SK-N-SH treated with all-trans-retinoic acid at 6 μM for 48 hours (cell line): ENCODE measurements at regions not wholly inside any gene's neighbourhood (a gene's known extent, or its start where the extent isn't known, plus 50 kb on each side); places are given as distances from the start of the nearest gene placed in this dataset.

Experiments used
- ARNTL ChIP-seq: fragments of 450-650 bp; formaldehyde crosslinking; IDR thresholded peaks from 2 replicates; pipeline ENCODE4 v1.5.0; 2020; ENCODE audit warnings: low read depth, mild to moderate bottlenecking, moderate library complexity, borderline replicate concordance
- ESRRG ChIP-seq: fragments of 250-450 bp; sonication (Bioruptor Pico); IDR thresholded peaks from 2 replicates; pipeline ENCODE4 v1.6.1; 2021; ENCODE audit warnings: mild to moderate bottlenecking
- ISL1 ChIP-seq: fragments of 250-450 bp; sonication (Bioruptor Pico); IDR thresholded peaks from 2 replicates; pipeline ENCODE4 v2.1.2; 2022; ENCODE audit warnings: mild to moderate bottlenecking, moderate library complexity
- OSR1 ChIP-seq: fragments of 250-450 bp; sonication (Bioruptor Pico); IDR thresholded peaks from 2 replicates; pipeline ENCODE4 v1.8.0; 2022; ENCODE audit warnings: moderate library complexity, mild to moderate bottlenecking, inconsistent platforms
- PPARA ChIP-seq: fragments of 250-450 bp; sonication (Bioruptor Pico); IDR thresholded peaks from 2 replicates; pipeline ENCODE4 v1.5.0; 2020; ENCODE audit warnings: mild to moderate bottlenecking, borderline replicate concordance
- RARB ChIP-seq: fragments of 250-450 bp; sonication (Bioruptor Pico); IDR thresholded peaks from 2 replicates; pipeline ENCODE4 v1.8.0; 2021; ENCODE audit warnings: mild to moderate bottlenecking, moderate library complexity
- SNAI2 ChIP-seq: fragments of 250-450 bp; sonication (Bioruptor Pico); IDR thresholded peaks from 2 replicates; pipeline ENCODE4 v1.5.0; 2020; ENCODE audit warnings: mild to moderate bottlenecking, moderate library complexity
- TCF4 ChIP-seq: fragments of 250-450 bp; sonication (Bioruptor Pico); IDR thresholded peaks from 2 replicates; pipeline ENCODE4 v1.8.0; 2021; ENCODE audit warnings: mild to moderate bottlenecking, moderate library complexity, borderline replicate concordance
- ZC3H10 ChIP-seq: fragments of 250-450 bp; sonication (Bioruptor Pico); IDR thresholded peaks from 2 replicates; pipeline ENCODE4 v1.5.1; 2021; ENCODE audit warnings: mild to moderate bottlenecking, moderate library complexity
- ZFP3 ChIP-seq: fragments of 250-450 bp; sonication (Bioruptor Pico); IDR thresholded peaks from 2 replicates; pipeline ENCODE4 v1.5.0; 2020; ENCODE audit warnings: mild to moderate bottlenecking, moderate library complexity
- ZNF8 ChIP-seq: fragments of 450-650 bp; formaldehyde crosslinking; IDR thresholded peaks from 2 replicates; pipeline ENCODE4 v1.5.0; 2020; ENCODE audit warnings: mild to moderate bottlenecking, moderate library complexity
- TF ChIP-seq, protein P1 (sequence below): fragments of 250-450 bp; sonication (Bioruptor Pico); IDR thresholded peaks from 2 replicates; pipeline ENCODE4 v1.5.1; 2021; ENCODE audit warnings: mild to moderate bottlenecking, moderate library complexity
- TF ChIP-seq, protein P2 (sequence below): fragments of 250-450 bp; sonication (Bioruptor Pico); IDR thresholded peaks from 2 replicates; pipeline ENCODE4 v1.8.0; 2020; ENCODE audit warnings: mild to moderate bottlenecking, moderate library complexity, borderline replicate concordance

- no peak for TF ChIP-seq SNAI2
- TF ChIP-seq ZNF8 (CRISPR knock-in tag) = no peak
- TF ChIP-seq RARB = no peak
- no peak for TF ChIP-seq PPARA (CRISPR knock-in tag)
- TF ChIP-seq OSR1 (CRISPR knock-in tag) = no peak
- no peak for TF ChIP-seq ZC3H10 (CRISPR knock-in tag)
- TF ChIP-seq, protein P1, sequence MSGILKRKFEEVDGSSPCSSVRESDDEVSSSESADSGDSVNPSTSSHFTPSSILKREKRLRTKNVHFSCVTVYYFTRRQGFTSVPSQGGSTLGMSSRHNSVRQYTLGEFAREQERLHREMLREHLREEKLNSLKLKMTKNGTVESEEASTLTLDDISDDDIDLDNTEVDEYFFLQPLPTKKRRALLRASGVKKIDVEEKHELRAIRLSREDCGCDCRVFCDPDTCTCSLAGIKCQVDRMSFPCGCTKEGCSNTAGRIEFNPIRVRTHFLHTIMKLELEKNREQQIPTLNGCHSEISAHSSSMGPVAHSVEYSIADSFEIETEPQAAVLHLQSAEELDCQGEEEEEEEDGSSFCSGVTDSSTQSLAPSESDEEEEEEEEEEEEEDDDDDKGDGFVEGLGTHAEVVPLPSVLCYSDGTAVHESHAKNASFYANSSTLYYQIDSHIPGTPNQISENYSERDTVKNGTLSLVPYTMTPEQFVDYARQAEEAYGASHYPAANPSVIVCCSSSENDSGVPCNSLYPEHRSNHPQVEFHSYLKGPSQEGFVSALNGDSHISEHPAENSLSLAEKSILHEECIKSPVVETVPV (CRISPR knock-in tag) = no peak
- TF ChIP-seq ARNTL (CRISPR knock-in tag) = no peak
- no peak for TF ChIP-seq ESRRG (CRISPR knock-in tag)
- TF ChIP-seq, protein P2, sequence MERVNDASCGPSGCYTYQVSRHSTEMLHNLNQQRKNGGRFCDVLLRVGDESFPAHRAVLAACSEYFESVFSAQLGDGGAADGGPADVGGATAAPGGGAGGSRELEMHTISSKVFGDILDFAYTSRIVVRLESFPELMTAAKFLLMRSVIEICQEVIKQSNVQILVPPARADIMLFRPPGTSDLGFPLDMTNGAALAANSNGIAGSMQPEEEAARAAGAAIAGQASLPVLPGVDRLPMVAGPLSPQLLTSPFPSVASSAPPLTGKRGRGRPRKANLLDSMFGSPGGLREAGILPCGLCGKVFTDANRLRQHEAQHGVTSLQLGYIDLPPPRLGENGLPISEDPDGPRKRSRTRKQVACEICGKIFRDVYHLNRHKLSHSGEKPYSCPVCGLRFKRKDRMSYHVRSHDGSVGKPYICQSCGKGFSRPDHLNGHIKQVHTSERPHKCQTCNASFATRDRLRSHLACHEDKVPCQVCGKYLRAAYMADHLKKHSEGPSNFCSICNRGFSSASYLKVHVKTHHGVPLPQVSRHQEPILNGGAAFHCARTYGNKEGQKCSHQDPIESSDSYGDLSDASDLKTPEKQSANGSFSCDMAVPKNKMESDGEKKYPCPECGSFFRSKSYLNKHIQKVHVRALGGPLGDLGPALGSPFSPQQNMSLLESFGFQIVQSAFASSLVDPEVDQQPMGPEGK (CRISPR knock-in tag) = no peak
- TF ChIP-seq TCF4 (CRISPR knock-in tag) = no peak
- no peak for TF ChIP-seq ISL1 (CRISPR knock-in tag)
- TF ChIP-seq ZFP3 (CRISPR knock-in tag) = no peak
Measured at GRCh38 chr3:107969525-107969924, 121.3 kb downstream of the CD47 start.
